ENCODE measurements at regions not wholly inside any gene's neighbourhood (a gene's known extent, or its start where the extent isn't known, plus 50 kb on each side); places are given as distances from the start of the nearest gene placed in this dataset.
A peak's percentile ranks its signal among the peaks of the same experiment; 100 is the strongest.

GRCh38 chr7:10874666-10875065 is 99.0 kb upstream of the PHF14 start:
- DNase-seq (ENCODE audit: low read depth), result no peak
- TF ChIP-seq CTCF (IDR thresholded peaks at IDR 0.05; ENCODE audit: insufficient read depth, low read length), result no peak
- no peak overlapping the region for H3K4me3 ChIP-seq (ENCODE audit: low read depth, low read length)

GRCh38 chr7:10875080-10875479 is 98.6 kb upstream of the PHF14 start:
- no peak overlapping the region for H3K4me3 ChIP-seq (ENCODE audit: low read depth, low read length)
- TF ChIP-seq CTCF (IDR thresholded peaks at IDR 0.05; ENCODE audit: insufficient read depth, low read length), result no peak
- DNase-seq (ENCODE audit: low read depth), result no peak

- no peak for DNase-seq (ENCODE audit: low read depth)
- TF ChIP-seq CTCF (IDR thresholded peaks at IDR 0.05; ENCODE audit: insufficient read depth, low read length), result no peak
- no peak overlapping the region for H3K4me3 ChIP-seq (ENCODE audit: low read depth, low read length)
Observed at GRCh38 chr7:10888861-10889260, 84.8 kb upstream of the PHF14 start.

GRCh38 chr7:10889266-10889898 is 84.3 kb upstream of the PHF14 start:
- peak; percentile 49 for DNase-seq (ENCODE audit: low read depth)
- H3K4me3 ChIP-seq (ENCODE audit: low read depth, low read length), result no peak overlapping the region
- TF ChIP-seq CTCF (IDR thresholded peaks at IDR 0.05; ENCODE audit: insufficient read depth, low read length), result peak; percentile 67

GRCh38 chr7:10908600-10908999 is 65.1 kb upstream of the PHF14 start:
- DNase-seq (ENCODE audit: low read depth), result no peak
- no peak for TF ChIP-seq CTCF (IDR thresholded peaks at IDR 0.05; ENCODE audit: insufficient read depth, low read length)
- H3K4me3 ChIP-seq (ENCODE audit: low read depth, low read length), result no peak overlapping the region

GRCh38 chr7:10910447-10910846 is 63.2 kb upstream of the PHF14 start:
- no peak for TF ChIP-seq CTCF (IDR thresholded peaks at IDR 0.05; ENCODE audit: insufficient read depth, low read length)
- no peak overlapping the region for H3K4me3 ChIP-seq (ENCODE audit: low read depth, low read length)
- no peak for DNase-seq (ENCODE audit: low read depth)

- no peak for DNase-seq (ENCODE audit: low read depth)
- no peak overlapping the region for H3K4me3 ChIP-seq (ENCODE audit: low read depth, low read length)
- TF ChIP-seq CTCF (IDR thresholded peaks at IDR 0.05; ENCODE audit: insufficient read depth, low read length), result no peak
Observed at GRCh38 chr7:10912077-10912476, 61.6 kb upstream of the PHF14 start.
